ENCODE measurements at regions not wholly inside any gene's neighbourhood (a gene's known extent, or its start where the extent isn't known, plus 50 kb on each side); places are given as distances from the start of the nearest gene placed in this dataset.

DNA sequence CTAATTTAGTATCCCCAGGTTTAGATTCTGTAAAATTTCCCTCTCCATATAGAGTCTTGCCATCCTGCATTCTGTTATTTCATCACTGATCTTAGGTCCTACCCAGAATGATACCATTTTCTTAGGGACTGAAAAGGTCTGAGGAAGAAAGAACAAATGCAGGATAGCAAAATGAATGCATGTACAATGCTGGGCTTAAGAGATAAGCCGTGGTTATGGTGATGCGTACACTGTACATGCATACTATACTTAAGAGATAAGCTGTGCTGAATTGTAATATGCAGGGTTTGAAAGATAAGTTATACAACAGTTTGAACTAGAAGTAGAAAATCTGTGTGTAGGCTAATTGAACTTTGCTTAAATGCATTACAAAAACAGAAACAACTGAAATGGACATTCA is 416.2 kb downstream of the C12orf50 start:
- TF ChIP-seq, protein P1, sequence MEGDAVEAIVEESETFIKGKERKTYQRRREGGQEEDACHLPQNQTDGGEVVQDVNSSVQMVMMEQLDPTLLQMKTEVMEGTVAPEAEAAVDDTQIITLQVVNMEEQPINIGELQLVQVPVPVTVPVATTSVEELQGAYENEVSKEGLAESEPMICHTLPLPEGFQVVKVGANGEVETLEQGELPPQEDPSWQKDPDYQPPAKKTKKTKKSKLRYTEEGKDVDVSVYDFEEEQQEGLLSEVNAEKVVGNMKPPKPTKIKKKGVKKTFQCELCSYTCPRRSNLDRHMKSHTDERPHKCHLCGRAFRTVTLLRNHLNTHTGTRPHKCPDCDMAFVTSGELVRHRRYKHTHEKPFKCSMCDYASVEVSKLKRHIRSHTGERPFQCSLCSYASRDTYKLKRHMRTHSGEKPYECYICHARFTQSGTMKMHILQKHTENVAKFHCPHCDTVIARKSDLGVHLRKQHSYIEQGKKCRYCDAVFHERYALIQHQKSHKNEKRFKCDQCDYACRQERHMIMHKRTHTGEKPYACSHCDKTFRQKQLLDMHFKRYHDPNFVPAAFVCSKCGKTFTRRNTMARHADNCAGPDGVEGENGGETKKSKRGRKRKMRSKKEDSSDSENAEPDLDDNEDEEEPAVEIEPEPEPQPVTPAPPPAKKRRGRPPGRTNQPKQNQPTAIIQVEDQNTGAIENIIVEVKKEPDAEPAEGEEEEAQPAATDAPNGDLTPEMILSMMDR (IDR thresholded peaks at IDR 0.05) = no peak
- TF ChIP-seq POLR2AphosphoS5 (IDR thresholded peaks at IDR 0.05) (no peak), POLR2A (IDR thresholded peaks at IDR 0.05) (no peak)

Data from prostate gland (tissue), 2 donors.